ENCODE measurements at regions not wholly inside any gene's neighbourhood (a gene's known extent, or its start where the extent isn't known, plus 50 kb on each side); places are given as distances from the start of the nearest gene placed in this dataset.

GRCh38 chr17:65407017-65407416 lies 154.4 kb downstream of the AXIN2 start:
- H3K4me3 ChIP-seq, result no peak overlapping the region
- DNase-seq, result peak in 2 of 3 donors; percentile 22 to 47
- H3K27me3 ChIP-seq (ENCODE audit: control insufficient read depth in 3 of 3, insufficient read depth in 3 of 3, low read length in 2 of 3), result no peaks in the 10 kb centered on the region
- TF ChIP-seq, protein P1, sequence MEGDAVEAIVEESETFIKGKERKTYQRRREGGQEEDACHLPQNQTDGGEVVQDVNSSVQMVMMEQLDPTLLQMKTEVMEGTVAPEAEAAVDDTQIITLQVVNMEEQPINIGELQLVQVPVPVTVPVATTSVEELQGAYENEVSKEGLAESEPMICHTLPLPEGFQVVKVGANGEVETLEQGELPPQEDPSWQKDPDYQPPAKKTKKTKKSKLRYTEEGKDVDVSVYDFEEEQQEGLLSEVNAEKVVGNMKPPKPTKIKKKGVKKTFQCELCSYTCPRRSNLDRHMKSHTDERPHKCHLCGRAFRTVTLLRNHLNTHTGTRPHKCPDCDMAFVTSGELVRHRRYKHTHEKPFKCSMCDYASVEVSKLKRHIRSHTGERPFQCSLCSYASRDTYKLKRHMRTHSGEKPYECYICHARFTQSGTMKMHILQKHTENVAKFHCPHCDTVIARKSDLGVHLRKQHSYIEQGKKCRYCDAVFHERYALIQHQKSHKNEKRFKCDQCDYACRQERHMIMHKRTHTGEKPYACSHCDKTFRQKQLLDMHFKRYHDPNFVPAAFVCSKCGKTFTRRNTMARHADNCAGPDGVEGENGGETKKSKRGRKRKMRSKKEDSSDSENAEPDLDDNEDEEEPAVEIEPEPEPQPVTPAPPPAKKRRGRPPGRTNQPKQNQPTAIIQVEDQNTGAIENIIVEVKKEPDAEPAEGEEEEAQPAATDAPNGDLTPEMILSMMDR (IDR thresholded peaks at IDR 0.05; ENCODE audit: control extremely low read depth, extremely low read depth), result no peak
- 72 to 73% methylated on average over 4 of the region's 4 CpGs for WGBS, 2 donors
- no peak overlapping the region for H3K9ac ChIP-seq (ENCODE audit: insufficient read depth in 1 of 2, low read length in 2 of 2)
- H3K27ac ChIP-seq (ENCODE audit: low read depth in 1 of 2, low read length in 1 of 2), result no peak overlapping the region
- ATAC-seq (ENCODE audit: insufficient read depth, low FRiP score), result no peak
- peaks cover 0 to 9% (median 2%) of the 10 kb centered on the region in 5 donors for H3K4me1 ChIP-seq (ENCODE audit: control insufficient read depth in 5 of 5, insufficient read depth in 5 of 5, low read length in 5 of 5)
- no peaks in the 10 kb centered on the region for H3K36me3 ChIP-seq (ENCODE audit: control insufficient read depth in 4 of 4, insufficient read depth in 4 of 4, low read length in 4 of 4)
- H3K9me3 ChIP-seq (ENCODE audit: control insufficient read depth in 4 of 4, insufficient read depth in 3 of 4, low read length in 3 of 4), result no peaks in the 10 kb centered on the region

DNA sequence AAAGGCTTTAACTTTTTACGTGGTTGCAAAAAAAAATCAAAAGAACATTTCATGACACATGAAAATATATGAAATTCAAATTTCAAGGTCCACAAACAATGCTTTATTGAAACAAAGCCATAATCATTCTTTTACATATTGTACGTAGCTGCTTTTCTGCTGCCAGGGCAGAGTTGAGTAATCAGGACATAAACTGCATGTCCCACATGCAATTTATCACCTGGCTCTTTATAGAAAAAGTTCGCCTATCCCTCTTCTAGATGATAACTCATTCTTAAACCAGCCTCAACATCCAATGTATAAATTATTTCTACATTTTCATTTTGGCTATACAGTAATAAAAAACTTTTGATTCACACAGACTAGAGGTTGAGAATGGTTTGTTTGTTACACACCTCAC lies 154.9 kb downstream of the AXIN2 start:
- no peaks in the 10 kb centered on the region for H3K36me3 ChIP-seq (ENCODE audit: control insufficient read depth in 4 of 4, insufficient read depth in 4 of 4, low read length in 4 of 4)
- H3K4me1 ChIP-seq (ENCODE audit: control insufficient read depth in 5 of 5, insufficient read depth in 5 of 5, low read length in 5 of 5), result peaks cover 0 to 12% (median 2%) of the 10 kb centered on the region in 5 donors
- ATAC-seq (ENCODE audit: insufficient read depth, low FRiP score) (no peak), DNase-seq (no peak)
- no peak overlapping the region for H3K9ac ChIP-seq (ENCODE audit: insufficient read depth in 1 of 2, low read length in 2 of 2)
- no peaks in the 10 kb centered on the region for H3K27me3 ChIP-seq (ENCODE audit: control insufficient read depth in 3 of 3, insufficient read depth in 3 of 3, low read length in 2 of 3)
- H3K27ac ChIP-seq (ENCODE audit: low read depth in 1 of 2, low read length in 1 of 2), result no peak overlapping the region
- TF ChIP-seq, protein P1 (IDR thresholded peaks at IDR 0.05; ENCODE audit: control extremely low read depth, extremely low read depth), result no peak
- no peak overlapping the region for H3K4me3 ChIP-seq
- H3K9me3 ChIP-seq (ENCODE audit: control insufficient read depth in 4 of 4, insufficient read depth in 3 of 4, low read length in 3 of 4), result no peaks in the 10 kb centered on the region
- 85% methylated on average over 3 of the region's 3 CpGs for WGBS, 2 donors

DNA sequence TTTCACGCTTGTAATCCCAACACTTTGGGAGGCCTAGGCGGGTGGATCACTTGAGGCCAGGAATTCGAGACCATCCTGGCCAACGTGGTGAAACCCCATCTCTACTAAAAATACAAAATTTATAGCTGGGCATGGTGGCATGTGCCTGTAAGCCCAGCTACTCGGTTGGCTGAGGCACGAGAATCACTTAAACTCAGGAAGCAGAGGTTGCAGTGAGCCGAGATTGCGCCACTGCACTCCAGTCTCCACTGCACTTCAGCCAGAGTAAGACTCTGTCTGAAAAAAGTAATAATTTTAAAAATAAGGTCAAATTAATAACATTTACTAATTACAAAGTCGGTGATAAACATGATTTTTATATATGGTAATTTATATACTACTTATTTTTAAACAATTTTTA lies 155.9 kb downstream of the AXIN2 start:
- Histone ChIP-seq H3K4me3 (no peak overlapping the region), H3K27me3 (ENCODE audit: control insufficient read depth in 3 of 3, insufficient read depth in 3 of 3, low read length in 2 of 3) (no peaks in the 10 kb centered on the region), H3K9me3 (ENCODE audit: control insufficient read depth in 4 of 4, insufficient read depth in 3 of 4, low read length in 3 of 4) (no peaks in the 10 kb centered on the region), H3K36me3 (ENCODE audit: control insufficient read depth in 4 of 4, insufficient read depth in 4 of 4, low read length in 4 of 4) (no peaks in the 10 kb centered on the region), H3K9ac (ENCODE audit: insufficient read depth in 1 of 2, low read length in 2 of 2) (no peak overlapping the region), H3K4me1 (ENCODE audit: control insufficient read depth in 5 of 5, insufficient read depth in 5 of 5, low read length in 5 of 5) (peaks cover 0 to 15% (median 2%) of the 10 kb centered on the region in 5 donors), H3K27ac (ENCODE audit: low read depth in 1 of 2, low read length in 1 of 2) (no peak overlapping the region)
- TF ChIP-seq, protein P1 (IDR thresholded peaks at IDR 0.05; ENCODE audit: control extremely low read depth, extremely low read depth), result no peak
- WGBS, 2 donors, result 67 to 69% methylated on average over 9 of the region's 9 CpGs
- no peak for ATAC-seq (ENCODE audit: insufficient read depth, low FRiP score)
- DNase-seq, result peak in 1 of 3 donors; percentile 18

GRCh38 chr17:65404761-65405160 lies 156.7 kb downstream of the AXIN2 start:
- ATAC-seq (ENCODE audit: insufficient read depth, low FRiP score), result no peak
- no peaks in the 10 kb centered on the region for H3K27me3 ChIP-seq (ENCODE audit: control insufficient read depth in 3 of 3, insufficient read depth in 3 of 3, low read length in 2 of 3)
- TF ChIP-seq, protein P1 (IDR thresholded peaks at IDR 0.05; ENCODE audit: control extremely low read depth, extremely low read depth), result no peak
- H3K4me3 ChIP-seq, result no peak overlapping the region
- H3K27ac ChIP-seq (ENCODE audit: low read depth in 1 of 2, low read length in 1 of 2), result no peak overlapping the region
- no peak for DNase-seq
- no peak overlapping the region for H3K9ac ChIP-seq (ENCODE audit: insufficient read depth in 1 of 2, low read length in 2 of 2)
- H3K9me3 ChIP-seq (ENCODE audit: control insufficient read depth in 4 of 4, insufficient read depth in 3 of 4, low read length in 3 of 4), result no peaks in the 10 kb centered on the region
- peaks cover 0 to 15% (median 2%) of the 10 kb centered on the region in 5 donors for H3K4me1 ChIP-seq (ENCODE audit: control insufficient read depth in 5 of 5, insufficient read depth in 5 of 5, low read length in 5 of 5)
- no peaks in the 10 kb centered on the region for H3K36me3 ChIP-seq (ENCODE audit: control insufficient read depth in 4 of 4, insufficient read depth in 4 of 4, low read length in 4 of 4)

All from lung (tissue), 11 donors.